SH-SY5Y (cell line): ENCODE measurements at regions not wholly inside any gene's neighbourhood (a gene's known extent, or its start where the extent isn't known, plus 50 kb on each side); places are given as distances from the start of the nearest gene placed in this dataset.

Source experiments
- GATA2 ChIP-seq: IDR thresholded peaks from 2 replicates; pipeline ENCODE4 v1.6.1; 2011; ENCODE audit warnings: mild to moderate bottlenecking, low read depth, low read length
- GATA3 ChIP-seq: IDR thresholded peaks from 2 replicates; pipeline ENCODE4 v1.6.1; 2011; ENCODE audit warnings: low read depth, mild to moderate bottlenecking, low read length, moderate library complexity

DNA sequence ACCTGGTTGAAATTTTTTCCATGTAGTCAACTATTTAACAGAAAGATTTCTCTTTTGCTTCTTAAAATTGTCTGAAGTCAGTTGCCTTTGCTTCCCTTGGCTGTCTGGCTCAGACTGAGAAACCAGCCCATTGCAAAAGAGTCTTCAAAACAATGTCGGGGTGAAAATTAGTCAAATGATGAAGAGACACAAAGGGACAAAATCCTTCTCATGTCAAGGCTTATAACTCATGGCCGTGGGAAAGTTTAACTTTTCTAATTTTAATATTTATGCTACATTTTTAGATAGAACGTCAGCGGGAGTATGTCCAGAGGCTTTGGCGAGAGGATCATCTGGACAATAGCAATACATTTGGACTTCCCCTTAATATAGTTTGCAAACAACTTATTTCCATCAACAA lies 127.2 kb downstream of the CD164 start:
- TF ChIP-seq GATA2 (no peak), GATA3 (no peak)
